ENCODE measurements at regions not wholly inside any gene's neighbourhood (a gene's known extent, or its start where the extent isn't known, plus 50 kb on each side); places are given as distances from the start of the nearest gene placed in this dataset.

- no peak for DNase-seq (ENCODE audit: low read depth)
- TF ChIP-seq, protein P1, sequence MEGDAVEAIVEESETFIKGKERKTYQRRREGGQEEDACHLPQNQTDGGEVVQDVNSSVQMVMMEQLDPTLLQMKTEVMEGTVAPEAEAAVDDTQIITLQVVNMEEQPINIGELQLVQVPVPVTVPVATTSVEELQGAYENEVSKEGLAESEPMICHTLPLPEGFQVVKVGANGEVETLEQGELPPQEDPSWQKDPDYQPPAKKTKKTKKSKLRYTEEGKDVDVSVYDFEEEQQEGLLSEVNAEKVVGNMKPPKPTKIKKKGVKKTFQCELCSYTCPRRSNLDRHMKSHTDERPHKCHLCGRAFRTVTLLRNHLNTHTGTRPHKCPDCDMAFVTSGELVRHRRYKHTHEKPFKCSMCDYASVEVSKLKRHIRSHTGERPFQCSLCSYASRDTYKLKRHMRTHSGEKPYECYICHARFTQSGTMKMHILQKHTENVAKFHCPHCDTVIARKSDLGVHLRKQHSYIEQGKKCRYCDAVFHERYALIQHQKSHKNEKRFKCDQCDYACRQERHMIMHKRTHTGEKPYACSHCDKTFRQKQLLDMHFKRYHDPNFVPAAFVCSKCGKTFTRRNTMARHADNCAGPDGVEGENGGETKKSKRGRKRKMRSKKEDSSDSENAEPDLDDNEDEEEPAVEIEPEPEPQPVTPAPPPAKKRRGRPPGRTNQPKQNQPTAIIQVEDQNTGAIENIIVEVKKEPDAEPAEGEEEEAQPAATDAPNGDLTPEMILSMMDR (conservative IDR thresholded peaks at IDR 0.05; ENCODE audit: low read depth, low read length), result no peak
- H3K4me3 ChIP-seq (ENCODE audit: low read depth, low read length), result no peak overlapping the region
These were observed 64.6 kb upstream of the GJB5 start for GRCh38 chr1:34690269-34690668.

- no peak overlapping the region for H3K4me3 ChIP-seq (ENCODE audit: low read depth, low read length)
- no peak for DNase-seq (ENCODE audit: low read depth)
- TF ChIP-seq, protein P1 (conservative IDR thresholded peaks at IDR 0.05; ENCODE audit: low read depth, low read length), result no peak
These were observed 61.8 kb upstream of the GJB5 start for GRCh38 chr1:34693081-34693480.

- TF ChIP-seq, protein P1 (conservative IDR thresholded peaks at IDR 0.05; ENCODE audit: low read depth, low read length), result no peak
- DNase-seq (ENCODE audit: low read depth), result no peak
- no peak overlapping the region for H3K4me3 ChIP-seq (ENCODE audit: low read depth, low read length)
These were observed 60.5 kb upstream of the GJB5 start for GRCh38 chr1:34694383-34694782.

DNA sequence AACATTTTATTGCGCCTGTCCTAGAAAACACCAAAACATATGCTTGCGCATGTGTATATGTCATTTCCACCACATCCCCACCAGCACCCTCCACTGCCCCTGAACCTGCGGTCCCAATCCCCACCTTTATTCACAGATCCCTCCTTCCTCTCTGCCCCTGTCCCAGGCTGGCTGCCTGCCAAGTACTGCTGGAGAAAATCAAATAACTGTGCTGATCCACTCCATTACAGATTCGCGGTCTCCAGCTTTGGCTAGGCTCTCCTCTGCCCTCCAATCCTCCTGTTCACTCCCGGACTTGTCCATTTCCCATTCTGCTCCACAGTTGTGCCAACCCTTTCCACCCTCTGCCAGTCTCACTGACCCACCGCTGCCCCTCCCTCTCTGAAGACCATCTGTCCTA, 59.3 kb upstream of the GJB5 start:
- no peak overlapping the region for H3K4me3 ChIP-seq (ENCODE audit: low read depth, low read length)
- TF ChIP-seq, protein P1 (conservative IDR thresholded peaks at IDR 0.05; ENCODE audit: low read depth, low read length), result no peak
- DNase-seq (ENCODE audit: low read depth), result no peak

DNA sequence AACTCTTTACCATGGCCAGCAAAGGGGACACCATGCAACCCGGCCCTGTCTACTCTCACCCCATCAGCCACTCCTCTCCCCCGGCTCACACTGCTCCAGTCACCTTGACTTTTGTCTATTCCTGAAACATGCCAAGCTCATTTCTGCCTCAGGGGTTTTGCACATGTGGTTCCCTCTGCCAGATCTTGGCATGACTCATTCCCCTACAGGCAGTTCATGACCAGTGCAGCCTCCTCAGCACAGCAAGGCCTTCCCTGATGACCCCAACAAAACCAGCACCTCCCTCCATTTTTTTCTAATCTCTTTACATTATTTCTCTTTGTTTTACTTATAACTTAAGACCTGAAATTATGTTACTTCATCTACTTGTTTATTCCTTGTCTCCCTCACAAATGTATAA, 58.6 kb upstream of the GJB5 start:
- no peak overlapping the region for H3K4me3 ChIP-seq (ENCODE audit: low read depth, low read length)
- no peak for DNase-seq (ENCODE audit: low read depth)
- TF ChIP-seq, protein P1 (conservative IDR thresholded peaks at IDR 0.05; ENCODE audit: low read depth, low read length), result no peak

GRCh38 chr1:34696981-34697380, 57.9 kb upstream of the GJB5 start:
- no peak for DNase-seq (ENCODE audit: low read depth)
- TF ChIP-seq, protein P1 (conservative IDR thresholded peaks at IDR 0.05; ENCODE audit: low read depth, low read length), result no peak

GRCh38 chr1:34697818-34698217, 57.0 kb upstream of the GJB5 start:
- no peak for DNase-seq (ENCODE audit: low read depth)
- TF ChIP-seq, protein P1 (conservative IDR thresholded peaks at IDR 0.05; ENCODE audit: low read depth, low read length), result no peak
- no peak overlapping the region for H3K4me3 ChIP-seq (ENCODE audit: low read depth, low read length)

More at GRCh38 chr1:34696981-34697380, 57.9 kb upstream of the GJB5 start:
- no peak overlapping the region for H3K4me3 ChIP-seq (ENCODE audit: low read depth, low read length)

Data from choroid plexus epithelial cell (primary cell).